ENCODE measurements at regions not wholly inside any gene's neighbourhood (a gene's known extent, or its start where the extent isn't known, plus 50 kb on each side); places are given as distances from the start of the nearest gene placed in this dataset.

GRCh38 chr6:92371211-92372208 is 1047.8 kb downstream of the EPHA7 start:
- H3K4me3 ChIP-seq: no peak overlapping the region
- no peak for DNase-seq
- no peak for ATAC-seq (ENCODE audit: insufficient read depth, low FRiP score)
- H3K9ac ChIP-seq (ENCODE audit: insufficient read depth in 1 of 2, low read length in 2 of 2): no peak overlapping the region
- no peaks in the 10 kb centered on the region for H3K27me3 ChIP-seq (ENCODE audit: control insufficient read depth in 3 of 3, insufficient read depth in 3 of 3, low read length in 2 of 3)
- H3K9me3 ChIP-seq (ENCODE audit: control insufficient read depth in 4 of 4, insufficient read depth in 3 of 4, low read length in 3 of 4): no peaks in the 10 kb centered on the region
- peaks cover 0 to under 1% (median 0%) of the 10 kb centered on the region in 5 donors for H3K4me1 ChIP-seq (ENCODE audit: control insufficient read depth in 5 of 5, insufficient read depth in 5 of 5, low read length in 5 of 5)
- no peak overlapping the region for H3K27ac ChIP-seq (ENCODE audit: low read depth in 1 of 2, low read length in 1 of 2)
- 73 to 80% methylated on average over 4 of the region's 4 CpGs for WGBS, 2 donors
- H3K36me3 ChIP-seq (ENCODE audit: control insufficient read depth in 4 of 4, insufficient read depth in 4 of 4, low read length in 4 of 4): no peaks in the 10 kb centered on the region
- TF ChIP-seq, protein P1, sequence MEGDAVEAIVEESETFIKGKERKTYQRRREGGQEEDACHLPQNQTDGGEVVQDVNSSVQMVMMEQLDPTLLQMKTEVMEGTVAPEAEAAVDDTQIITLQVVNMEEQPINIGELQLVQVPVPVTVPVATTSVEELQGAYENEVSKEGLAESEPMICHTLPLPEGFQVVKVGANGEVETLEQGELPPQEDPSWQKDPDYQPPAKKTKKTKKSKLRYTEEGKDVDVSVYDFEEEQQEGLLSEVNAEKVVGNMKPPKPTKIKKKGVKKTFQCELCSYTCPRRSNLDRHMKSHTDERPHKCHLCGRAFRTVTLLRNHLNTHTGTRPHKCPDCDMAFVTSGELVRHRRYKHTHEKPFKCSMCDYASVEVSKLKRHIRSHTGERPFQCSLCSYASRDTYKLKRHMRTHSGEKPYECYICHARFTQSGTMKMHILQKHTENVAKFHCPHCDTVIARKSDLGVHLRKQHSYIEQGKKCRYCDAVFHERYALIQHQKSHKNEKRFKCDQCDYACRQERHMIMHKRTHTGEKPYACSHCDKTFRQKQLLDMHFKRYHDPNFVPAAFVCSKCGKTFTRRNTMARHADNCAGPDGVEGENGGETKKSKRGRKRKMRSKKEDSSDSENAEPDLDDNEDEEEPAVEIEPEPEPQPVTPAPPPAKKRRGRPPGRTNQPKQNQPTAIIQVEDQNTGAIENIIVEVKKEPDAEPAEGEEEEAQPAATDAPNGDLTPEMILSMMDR (IDR thresholded peaks at IDR 0.05; ENCODE audit: control extremely low read depth, extremely low read depth): no peak

DNA sequence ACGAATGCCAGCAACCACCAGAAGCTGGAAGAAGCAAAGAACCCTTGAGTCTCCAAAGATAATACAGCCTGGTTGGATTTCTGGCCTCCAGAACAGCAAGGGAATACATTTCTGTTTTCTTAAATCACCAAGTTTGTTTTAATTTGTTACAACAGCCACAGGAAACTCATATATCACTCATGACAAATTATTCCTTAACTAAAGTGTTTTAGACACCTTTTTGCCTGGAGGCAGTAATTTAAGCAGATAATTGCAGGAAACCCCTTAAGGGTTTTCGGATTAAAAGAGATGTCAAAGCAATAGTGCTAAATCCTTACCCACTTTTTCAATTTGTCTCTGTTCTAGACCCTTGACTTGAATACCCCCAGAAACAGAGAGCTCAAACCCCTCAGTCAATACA is 1050.0 kb downstream of the EPHA7 start:
- 59 to 61% methylated on average over 2 of the region's 2 CpGs for WGBS, 2 donors
- no peak overlapping the region for H3K27ac ChIP-seq (ENCODE audit: low read depth in 1 of 2, low read length in 1 of 2)
- no peaks in the 10 kb centered on the region for H3K36me3 ChIP-seq (ENCODE audit: control insufficient read depth in 4 of 4, insufficient read depth in 4 of 4, low read length in 4 of 4)
- no peaks in the 10 kb centered on the region for H3K4me1 ChIP-seq (ENCODE audit: control insufficient read depth in 5 of 5, insufficient read depth in 5 of 5, low read length in 5 of 5)
- no peak for DNase-seq
- H3K27me3 ChIP-seq (ENCODE audit: control insufficient read depth in 3 of 3, insufficient read depth in 3 of 3, low read length in 2 of 3): no peaks in the 10 kb centered on the region
- no peak for ATAC-seq (ENCODE audit: insufficient read depth, low FRiP score)
- H3K4me3 ChIP-seq: no peak overlapping the region
- no peaks in the 10 kb centered on the region for H3K9me3 ChIP-seq (ENCODE audit: control insufficient read depth in 4 of 4, insufficient read depth in 3 of 4, low read length in 3 of 4)
- TF ChIP-seq, protein P1 (IDR thresholded peaks at IDR 0.05; ENCODE audit: control extremely low read depth, extremely low read depth): no peak
- no peak overlapping the region for H3K9ac ChIP-seq (ENCODE audit: insufficient read depth in 1 of 2, low read length in 2 of 2)

GRCh38 chr6:92364948-92365541 is 1054.3 kb downstream of the EPHA7 start:
- no peaks in the 10 kb centered on the region for H3K27me3 ChIP-seq (ENCODE audit: control insufficient read depth in 3 of 3, insufficient read depth in 3 of 3, low read length in 2 of 3)
- no peaks in the 10 kb centered on the region for H3K9me3 ChIP-seq (ENCODE audit: control insufficient read depth in 4 of 4, insufficient read depth in 3 of 4, low read length in 3 of 4)
- DNase-seq: peak in 1 of 3 donors; percentile 16
- 51 to 81% methylated on average over 2 of the region's 2 CpGs for WGBS, 2 donors
- TF ChIP-seq, protein P1 (IDR thresholded peaks at IDR 0.05; ENCODE audit: control extremely low read depth, extremely low read depth): no peak
- H3K4me3 ChIP-seq: no peak overlapping the region
- ATAC-seq (ENCODE audit: insufficient read depth, low FRiP score): no peak
- no peaks in the 10 kb centered on the region for H3K36me3 ChIP-seq (ENCODE audit: control insufficient read depth in 4 of 4, insufficient read depth in 4 of 4, low read length in 4 of 4)
- H3K27ac ChIP-seq (ENCODE audit: low read depth in 1 of 2, low read length in 1 of 2): no peak overlapping the region
- H3K9ac ChIP-seq (ENCODE audit: insufficient read depth in 1 of 2, low read length in 2 of 2): no peak overlapping the region
- peaks cover 0 to 4% (median 1%) of the 10 kb centered on the region in 5 donors for H3K4me1 ChIP-seq (ENCODE audit: control insufficient read depth in 5 of 5, insufficient read depth in 5 of 5, low read length in 5 of 5)

Data from lung (tissue), 11 donors.